Fibroblast of peridontal ligament (primary cell): ENCODE measurements at regions not wholly inside any gene's neighbourhood (a gene's known extent, or its start where the extent isn't known, plus 50 kb on each side); places are given as distances from the start of the nearest gene placed in this dataset.

Experiments
- DNase-seq: peaks from one replicate; pipeline ENCODE4 v3.0.0-alpha.2; 2010; ENCODE audit errors: extremely low read depth

DNA sequence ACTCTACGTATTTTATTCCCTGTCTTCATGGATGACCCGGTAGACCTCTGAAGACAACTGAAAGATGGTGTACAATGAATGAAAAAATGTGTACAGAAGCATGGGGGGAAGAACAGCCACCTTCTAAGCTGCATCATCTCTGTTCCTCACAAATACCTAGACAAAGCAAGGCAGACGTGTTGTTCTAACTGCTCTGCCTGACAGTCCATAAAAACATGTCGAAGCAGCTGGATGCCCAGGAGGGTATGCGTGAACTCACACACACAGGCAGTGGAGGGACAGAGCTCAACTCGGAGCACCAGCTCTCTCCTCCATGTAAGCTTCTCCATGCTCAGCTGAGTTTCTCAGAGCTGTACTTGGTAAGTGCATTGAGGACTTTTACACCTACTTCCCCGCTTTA, 327.4 kb downstream of the CTTN start:
- no peak for DNase-seq

DNA sequence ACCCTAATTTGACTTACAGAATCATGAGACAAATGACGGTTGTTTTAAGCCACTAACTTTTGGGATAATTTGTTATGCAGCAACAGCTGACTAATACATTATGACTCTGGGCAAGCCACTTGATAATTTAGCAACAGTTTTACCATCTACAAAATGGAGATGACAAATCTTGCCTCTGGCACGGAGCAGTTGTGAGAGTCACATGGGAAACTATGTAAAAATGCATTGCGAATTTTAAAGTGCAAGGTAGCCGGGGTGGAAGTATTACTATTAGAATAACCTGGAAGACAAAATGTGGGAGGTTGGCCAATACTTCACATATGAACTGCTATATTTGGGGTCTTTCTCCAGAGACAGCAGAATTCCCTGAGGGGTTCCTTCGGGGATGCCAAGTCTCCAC, 328.7 kb downstream of the CTTN start:
- no peak for DNase-seq

- DNase-seq: no peak
Observed at GRCh38 chr11:70727899-70728620, 329.7 kb downstream of the CTTN start.

DNA sequence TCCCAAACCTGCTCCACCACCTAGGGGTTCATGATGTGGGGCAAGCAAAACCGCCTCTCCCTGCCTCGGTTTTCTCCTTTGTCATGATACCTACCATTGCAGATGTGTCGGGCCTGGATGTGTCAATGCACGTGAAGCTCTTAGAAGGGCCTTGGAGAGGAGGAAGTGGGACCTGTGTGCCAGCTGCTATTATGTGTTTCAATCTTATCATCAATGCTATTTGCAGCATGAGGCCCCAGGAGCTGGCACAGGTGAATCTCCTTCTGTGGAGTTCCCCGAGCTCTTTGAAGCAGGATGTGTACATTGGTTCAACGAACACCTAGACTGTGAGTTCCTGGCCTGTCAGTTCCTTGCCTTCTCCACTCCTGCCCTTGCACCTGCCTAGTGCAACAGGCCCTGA, 331.6 kb downstream of the CTTN start:
- no peak for DNase-seq

DNA sequence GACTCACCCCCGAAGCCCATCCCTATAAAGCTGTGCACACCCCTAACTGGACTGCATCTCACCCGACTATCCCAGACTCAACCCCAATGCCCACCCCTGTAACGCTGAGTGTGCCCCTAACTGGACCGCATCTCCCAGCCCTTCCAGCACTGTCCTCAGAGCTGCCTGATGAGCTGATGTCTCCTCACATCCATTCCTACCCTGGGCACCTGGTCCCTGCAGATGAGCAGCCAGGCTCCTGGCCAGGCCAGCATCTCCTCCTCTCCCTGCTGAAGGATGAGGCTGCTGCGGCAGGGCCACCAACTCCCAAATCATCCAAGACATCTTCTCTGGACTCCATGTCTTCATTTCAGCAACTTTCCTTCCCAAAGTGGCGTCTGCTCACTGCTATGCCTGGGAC, 332.1 kb downstream of the CTTN start:
- DNase-seq: no peak

DNA sequence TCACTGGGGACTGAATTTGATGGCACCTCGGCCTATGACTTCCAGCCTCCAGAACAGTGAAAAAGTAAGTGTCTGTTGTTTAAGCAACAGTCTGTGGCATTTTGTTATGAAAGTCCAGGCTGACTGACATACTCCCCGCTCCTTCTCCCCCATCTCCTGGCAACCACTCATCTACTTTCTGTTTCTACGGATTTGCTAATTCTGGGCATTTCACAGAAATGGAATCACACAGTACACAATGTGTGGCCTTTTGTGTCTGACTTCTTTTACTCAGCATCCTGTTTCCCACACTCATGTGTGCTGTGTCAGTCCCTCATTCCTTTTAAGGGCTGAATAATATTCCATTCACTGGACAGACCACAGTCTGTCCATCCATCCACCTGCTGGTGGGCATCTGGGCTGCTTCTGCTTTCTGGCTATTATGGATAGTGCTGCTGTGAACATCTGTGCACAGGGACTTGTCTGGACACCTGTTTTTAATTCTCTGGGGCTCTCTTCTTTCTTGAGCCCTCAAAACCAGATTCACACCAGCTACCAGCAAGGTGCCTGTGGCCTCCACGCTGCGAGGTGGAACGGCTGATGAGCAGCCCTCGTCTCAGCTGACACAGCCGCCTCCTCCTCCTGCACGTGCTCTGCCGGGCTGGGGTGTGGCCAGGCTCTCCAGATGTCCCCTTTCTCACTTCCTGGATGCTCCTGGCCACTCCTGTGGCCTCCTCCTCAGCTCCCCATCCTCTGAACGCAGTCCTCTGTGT, 333.1 kb downstream of the CTTN start:
- DNase-seq: peak; percentile 4

DNA sequence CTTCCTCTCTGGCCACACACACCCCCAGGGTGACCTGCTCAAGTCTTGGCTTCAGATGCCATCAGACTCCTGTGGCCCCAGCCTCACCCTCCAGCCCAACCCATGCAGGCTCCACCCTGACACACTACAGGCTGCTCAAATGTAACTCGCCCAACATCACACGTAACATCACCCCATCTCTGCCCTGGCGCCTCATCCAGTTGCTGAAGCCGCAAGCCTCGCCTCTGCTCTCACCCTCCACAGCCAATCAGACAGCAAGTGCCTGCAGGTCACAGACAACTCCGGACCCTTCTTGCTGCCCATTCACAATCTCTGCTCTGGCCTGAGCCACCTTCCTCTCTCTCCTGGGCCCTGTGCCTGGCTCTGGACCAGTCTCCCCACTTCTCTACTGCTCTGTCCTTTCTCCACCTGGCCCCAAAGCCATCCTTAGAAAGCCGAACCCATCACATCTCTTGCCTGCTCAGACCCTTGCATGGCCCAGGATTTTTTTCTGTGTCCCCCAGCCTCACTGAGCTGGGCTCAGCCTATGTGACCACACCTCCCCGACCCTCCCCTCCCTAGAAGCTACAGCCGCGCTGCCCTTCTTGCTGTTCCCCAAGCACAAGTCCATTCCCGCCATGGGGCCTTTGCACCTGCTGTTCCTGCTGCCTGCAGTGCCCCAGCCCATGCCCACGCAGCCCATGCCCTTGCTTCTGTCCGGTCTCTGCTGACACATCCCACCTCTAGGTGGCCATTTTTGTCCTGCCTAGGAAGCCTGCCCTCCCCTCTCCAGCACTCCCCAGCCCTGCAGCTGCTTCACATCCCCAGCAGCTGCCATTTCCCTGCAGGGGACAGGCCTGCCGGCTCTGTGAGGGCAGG, 333.9 kb downstream of the CTTN start:
- no peak for DNase-seq

- DNase-seq: no peak
Observed at GRCh38 chr11:70732881-70733196, 334.5 kb downstream of the CTTN start.

- DNase-seq: no peak
Observed at GRCh38 chr11:70733327-70734325, 335.3 kb downstream of the CTTN start.

DNA sequence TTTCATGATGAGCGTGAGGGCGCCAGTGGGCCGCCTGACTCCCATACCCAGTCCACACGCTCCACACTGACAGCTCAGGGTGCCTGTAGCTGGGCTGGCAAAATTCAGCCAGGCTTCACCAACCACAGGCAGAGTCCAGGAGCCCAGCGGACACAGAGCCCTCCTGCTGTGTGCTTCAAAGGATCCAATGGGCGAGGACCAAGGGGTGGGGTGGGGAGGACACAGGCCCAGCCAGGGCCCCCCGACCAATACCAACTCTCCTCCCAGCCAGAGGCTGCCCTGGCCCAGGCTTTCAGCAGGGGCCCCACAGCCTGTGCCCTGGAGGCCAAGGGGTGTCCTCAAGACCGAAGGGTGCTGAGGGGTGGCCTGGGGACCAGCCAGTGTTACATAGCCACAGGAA, 336.1 kb downstream of the CTTN start:
- DNase-seq: no peak

DNA sequence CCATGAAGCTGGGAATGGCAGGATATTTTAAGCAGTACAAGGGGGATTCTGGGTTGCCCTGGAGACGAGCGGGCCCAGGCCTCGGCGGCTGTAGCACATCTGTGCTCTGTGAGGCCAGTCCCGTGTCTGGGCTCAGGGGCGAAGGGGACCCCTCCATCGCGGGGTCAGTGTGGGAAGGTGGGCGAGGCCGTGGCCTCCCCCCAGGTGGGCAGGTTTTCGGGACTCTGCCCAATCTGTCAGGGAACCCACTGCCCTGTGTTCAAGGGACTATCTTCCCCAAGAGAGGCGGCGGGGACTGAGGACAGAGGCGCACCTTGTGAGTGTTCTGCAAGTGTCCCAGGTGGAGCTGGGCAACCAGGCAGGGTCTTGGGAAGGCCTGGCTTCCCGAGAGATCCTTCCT, 336.6 kb downstream of the CTTN start:
- DNase-seq: no peak

GRCh38 chr11:70735976-70736375, 337.6 kb downstream of the CTTN start:
- DNase-seq: no peak

DNA sequence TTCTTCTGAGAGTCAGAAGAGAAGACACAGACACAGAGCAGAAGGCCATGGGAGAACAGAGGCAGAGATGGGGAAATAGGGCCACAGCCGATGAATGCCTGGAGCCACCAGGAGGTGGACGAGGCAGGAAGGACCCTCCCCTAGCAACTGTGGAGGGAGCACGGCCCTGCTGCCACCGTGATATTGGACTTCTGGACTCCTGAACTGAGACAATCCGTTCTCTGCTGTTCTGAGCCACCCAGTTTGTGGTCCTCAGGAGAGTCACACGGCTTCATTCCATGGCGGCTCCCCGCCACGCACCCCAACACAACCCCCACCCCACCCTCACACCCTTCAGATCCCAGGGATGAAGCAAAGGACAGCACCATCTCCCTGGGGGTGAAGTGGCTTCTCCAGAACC, 338.1 kb downstream of the CTTN start:
- DNase-seq: no peak

DNA sequence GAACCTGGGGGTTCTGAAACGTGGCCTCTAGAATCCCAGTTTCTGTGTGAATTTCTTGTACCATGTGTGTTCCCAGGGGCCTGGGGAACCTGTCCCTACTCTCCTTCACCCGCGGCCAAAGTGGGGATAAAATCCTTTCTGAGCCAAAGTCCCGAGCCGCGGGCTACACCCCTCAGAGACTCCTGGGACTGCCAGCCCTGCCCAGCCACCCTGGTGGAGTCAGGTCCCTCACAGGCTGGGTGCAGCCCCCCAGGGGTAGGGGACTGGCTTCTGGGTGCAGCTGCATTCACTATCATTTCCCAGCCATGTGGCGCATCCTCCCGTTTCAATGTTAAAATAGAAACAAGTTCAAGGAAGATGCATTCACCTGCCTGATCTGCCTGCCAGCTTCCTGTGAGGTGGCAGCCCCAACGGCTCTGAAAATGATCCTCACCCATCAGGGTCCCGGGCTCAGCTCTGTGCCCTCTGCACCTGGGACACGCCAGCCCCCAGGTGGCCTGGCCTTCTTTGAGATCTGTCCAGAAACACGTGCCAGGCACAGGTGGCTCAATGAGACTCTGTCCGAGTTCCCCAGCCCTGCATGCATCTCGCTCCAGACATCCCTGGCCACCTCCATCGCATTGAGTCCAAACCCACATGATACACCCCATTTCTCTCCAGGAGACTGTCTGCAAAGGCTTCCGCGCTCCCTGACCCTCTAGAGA, 338.8 kb downstream of the CTTN start:
- no peak for DNase-seq

GRCh38 chr11:70737816-70738630, 339.7 kb downstream of the CTTN start:
- no peak for DNase-seq

DNA sequence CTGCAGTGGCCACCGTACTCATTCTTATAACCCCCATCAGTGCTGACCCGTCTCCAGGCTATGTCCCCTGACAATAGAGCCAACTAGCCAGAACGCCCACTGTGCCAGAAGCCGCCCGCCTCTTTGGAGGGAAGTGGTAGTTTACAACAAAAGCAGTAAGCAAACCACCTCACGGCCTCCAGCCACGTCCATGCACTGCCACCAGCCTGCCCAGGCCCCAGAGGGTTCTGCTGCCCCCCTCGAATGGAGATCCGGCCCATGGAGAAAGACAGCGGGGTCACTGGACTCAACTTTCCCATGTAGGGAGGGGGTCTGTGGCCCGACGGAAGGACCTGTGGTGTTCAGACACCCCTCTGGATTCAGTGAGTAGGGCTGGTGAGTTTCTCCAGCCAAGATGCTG, 340.3 kb downstream of the CTTN start:
- no peak for DNase-seq

DNA sequence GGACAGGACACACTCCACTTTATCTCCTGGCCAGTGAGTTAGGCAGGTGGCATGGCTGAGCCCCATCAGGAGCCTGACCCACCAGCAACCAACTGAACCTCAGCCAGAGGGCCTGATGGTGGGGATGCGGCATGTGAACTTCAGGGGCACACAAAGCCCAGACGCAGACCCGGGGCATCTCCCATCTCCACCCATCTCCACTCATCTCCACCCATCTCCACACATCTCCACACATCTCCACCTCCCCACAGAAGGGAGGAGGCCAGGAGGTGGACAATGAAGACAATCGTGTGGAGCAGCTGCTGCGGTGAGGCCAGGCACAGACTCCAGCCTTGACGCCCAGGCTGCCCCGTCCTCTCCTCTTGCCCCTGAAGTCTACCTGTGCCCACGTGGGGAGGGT, 340.8 kb downstream of the CTTN start:
- DNase-seq: no peak

GRCh38 chr11:70739811-70740487, 341.6 kb downstream of the CTTN start:
- DNase-seq: no peak

- DNase-seq: no peak
Observed at GRCh38 chr11:70740488-70740851, 342.1 kb downstream of the CTTN start.

DNA sequence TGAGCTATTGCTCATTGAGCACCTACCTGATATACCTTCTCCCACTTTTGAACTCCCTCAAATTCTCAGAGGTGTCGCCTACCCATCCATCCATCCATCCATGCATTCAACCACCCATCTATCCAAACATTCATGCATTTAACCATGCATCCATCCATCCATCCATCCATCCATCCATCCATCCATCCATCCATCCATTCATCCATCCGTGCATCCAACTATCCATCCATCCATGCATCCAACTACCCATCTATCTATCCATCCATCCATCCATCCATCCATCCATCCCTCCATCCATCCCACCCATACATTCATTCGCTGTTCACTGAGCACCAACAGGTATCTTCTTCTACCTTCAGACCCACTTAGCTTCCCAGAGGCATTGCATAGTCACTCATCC, 342.8 kb downstream of the CTTN start:
- DNase-seq: no peak
